ENCODE measurements at regions not wholly inside any gene's neighbourhood (a gene's known extent, or its start where the extent isn't known, plus 50 kb on each side); places are given as distances from the start of the nearest gene placed in this dataset.
A peak's percentile ranks its signal among the peaks of the same experiment; 100 is the strongest.

DNA sequence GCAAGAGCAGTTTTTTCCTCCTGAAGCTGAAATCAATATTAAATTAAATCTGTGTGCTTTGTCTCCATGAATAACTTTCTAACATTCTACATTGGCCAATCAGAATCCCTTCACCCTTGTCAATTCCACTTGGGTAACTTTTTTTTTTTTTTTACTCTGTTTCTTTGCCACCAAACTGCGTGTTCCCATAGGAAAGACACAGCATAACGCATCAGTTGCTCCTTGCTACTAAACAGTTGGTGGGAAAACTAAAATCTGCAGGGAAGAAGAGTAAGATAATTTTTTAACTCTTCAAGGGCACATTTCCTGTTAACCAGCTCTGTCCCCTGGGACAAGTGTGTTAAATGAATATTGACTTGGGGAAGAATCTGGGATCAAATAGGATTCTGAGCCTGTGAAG is 113.3 kb upstream of the SERP2 start:
- DNase-seq, result no peak

DNA sequence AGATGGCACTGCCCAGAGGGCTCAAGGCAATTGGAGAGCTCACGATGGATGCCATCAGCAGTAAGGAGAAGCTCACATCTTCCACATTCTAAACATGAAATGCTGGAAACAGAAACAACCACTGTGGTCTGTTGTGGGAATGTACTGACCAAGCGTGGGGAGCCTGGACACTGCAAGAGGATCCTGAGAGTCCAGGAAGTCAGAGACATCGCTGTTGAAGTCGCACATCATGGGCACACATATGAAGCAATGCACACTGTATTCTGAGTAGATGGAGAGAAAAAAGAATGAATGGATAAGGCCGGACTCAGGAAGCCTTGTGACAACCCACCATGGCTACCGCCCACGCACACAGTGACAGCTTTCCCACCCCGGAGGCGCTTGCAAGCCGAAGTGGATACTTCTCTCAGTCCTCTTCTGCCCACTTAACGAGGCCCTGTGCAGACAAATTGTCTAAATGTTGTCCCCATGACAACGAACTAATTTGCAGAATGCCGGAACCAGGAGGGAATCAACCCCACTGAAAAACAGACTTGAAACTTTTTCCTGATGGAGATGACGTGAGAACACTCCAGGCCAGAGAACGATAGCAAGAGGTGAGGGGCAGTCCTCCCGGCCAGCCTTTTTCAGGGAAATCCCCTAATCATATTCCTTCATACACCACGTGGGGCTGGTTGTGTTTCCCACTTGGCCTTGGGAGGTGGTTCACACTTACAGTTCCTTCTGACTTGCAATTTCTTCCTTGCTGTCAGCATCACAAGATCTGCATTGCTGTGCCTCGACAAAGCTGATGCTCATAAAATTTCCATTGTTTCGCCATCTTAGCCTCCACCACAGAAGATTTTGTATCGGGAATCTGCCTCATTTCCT is 109.6 kb upstream of the SERP2 start:
- peak; percentile 91 to 99 for DNase-seq

DNA sequence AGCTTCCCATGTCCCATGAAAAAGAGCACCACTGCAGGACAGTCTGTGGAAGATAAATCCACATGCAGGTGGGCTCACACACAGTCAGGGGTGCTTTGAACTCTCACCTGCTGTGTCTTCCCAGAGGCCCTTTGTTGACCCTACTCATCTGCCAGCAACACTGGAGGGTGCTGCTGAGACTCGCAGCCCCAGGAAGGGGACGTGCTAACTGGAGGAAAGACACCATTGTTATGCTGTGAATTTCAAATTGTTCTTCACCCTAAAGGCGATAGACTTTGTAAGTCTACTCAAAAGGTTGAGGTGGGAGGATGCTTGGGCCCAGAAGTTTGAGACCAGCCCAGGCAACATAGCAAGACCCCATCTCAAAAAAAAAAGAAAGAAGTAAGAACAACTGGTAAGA is 107.3 kb upstream of the SERP2 start:
- no peak for DNase-seq

DNA sequence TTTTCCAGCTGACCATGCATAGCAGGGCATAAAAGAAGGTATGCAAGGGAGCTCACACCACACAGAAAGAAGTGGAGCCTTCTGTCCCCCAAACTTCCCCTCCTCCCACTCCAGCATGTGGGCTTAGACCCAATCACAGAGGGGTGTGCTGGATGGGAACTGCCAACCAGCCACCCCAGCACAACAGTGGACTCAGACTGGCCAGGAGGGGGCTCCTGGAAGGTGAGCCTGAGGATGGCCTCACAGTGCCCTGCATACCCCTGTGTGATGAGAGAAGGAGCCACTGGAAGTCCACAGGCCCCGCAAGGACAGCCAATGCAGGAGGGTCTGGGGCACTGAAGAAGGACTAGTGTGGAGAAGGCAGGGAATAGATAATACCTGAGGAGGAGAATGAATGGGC is 106.9 kb upstream of the SERP2 start:
- DNase-seq, result peak in 1 of 2 donors; percentile 33

DNA sequence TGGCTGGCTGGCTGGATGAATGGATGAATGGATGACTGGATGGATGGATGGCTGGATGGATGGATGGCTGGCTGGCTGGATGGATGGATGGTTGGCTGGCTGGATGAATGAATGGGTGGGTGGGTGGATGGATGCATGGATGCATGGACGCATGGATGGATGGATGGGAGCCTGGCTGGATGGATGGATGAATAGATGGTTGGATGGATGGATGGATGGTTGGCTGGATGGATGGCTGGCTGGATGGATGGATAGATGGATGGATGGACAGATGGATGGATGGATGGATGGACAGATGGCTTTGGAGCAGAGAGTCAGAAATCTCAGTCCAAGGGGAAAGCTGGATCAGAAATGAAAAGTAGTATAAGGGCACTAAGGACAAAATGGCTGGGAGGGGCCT is 106.4 kb upstream of the SERP2 start:
- DNase-seq, result no peak

DNA sequence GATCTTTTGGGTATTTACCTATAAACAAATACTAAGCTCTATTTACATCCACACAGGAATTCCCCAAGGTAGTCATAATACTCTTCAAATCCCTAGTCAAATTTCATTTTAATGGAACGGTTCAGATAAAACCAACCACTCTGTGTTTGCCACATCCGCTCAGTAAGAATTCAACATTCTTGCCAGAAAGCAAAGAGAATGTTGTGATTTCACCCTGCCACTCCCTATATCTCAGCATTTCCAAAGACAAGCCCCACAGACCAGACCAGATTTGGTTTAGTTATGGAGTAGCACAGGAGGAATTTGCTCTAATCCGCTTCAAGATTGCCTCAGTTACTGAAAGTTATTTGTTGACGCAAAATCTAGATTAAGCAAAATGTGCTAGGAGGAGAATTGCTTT is 105.6 kb upstream of the SERP2 start:
- no peak for DNase-seq

DNA sequence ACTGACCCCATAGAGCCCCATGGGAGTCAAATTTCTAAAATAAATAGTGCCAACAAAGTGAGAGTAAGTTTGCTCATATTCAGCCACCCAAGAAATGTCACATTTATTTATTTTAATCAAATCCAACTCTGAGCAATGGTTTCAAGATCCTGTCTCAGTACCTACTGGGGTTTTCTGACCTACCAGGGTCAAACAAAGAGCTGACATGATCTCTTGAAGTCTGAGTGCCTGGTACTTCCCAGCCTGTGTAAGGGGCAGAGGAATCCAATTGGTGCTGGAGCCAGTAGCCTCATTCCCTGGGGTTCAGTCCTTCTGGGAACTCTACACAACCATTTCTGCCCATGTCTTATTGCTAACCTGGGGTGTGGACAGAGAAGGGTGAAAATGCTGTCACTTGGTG is 104.6 kb upstream of the SERP2 start:
- DNase-seq, result peak in 1 of 2 donors; percentile 31

DNA sequence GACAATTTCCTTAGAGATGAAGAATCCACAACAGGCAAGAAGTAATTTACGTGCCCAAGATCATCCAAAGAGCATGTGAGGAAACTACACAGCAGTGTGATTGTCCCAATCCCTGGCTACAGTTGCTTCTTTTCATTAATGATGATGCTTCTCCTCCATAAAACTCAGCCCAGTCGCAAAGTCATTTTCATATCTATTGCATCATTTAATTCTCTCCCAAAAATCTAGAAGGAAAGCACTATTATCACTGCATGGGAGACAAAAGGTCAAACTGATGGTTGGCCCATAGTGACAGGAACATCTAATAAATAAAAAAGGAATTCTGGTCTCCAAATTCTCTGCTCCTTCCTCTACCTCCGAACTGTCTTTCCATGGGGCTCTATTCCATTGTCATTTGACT is 103.5 kb upstream of the SERP2 start:
- no peak for DNase-seq

DNA sequence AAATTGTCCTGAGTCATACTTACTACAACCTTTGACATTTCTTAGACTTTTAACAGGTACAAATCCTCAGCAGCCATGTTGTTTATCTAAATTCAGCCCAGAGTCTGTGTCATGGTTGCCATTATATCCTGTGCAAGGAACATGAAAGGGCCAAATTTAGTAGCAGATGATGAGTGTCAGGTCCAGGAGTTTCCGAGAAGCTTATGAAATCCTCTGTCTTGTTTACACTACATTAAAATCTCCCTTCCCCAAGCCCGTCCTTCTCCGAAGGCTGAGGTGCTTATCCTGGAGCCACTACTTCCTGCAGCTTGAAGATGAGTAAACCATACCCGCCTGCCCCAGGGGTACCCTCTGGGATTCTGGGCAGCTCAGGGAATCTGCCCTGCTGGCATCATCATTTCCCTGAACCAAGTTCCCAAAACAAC is 102.6 kb upstream of the SERP2 start:
- peak; percentile 44 to 74 for DNase-seq

DNA sequence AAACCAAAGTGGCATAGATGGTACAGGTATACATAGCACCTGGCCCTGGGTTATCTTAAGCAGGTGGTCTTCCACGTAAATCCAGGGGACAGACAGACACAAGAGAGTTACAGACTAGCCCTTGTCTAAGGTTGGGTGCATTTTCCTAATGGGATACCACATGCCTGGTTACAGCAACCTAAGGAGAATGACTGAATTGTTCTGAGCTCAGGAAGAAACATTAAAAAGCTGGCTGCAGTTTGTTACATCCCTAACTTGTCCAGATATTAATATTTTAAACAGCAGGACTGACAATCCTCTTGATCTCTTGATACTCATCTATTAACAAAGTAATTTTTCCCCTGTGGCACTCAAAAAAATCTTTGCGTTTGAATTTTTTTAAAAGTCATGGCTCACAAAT is 102.2 kb upstream of the SERP2 start:
- DNase-seq, result no peak

DNA sequence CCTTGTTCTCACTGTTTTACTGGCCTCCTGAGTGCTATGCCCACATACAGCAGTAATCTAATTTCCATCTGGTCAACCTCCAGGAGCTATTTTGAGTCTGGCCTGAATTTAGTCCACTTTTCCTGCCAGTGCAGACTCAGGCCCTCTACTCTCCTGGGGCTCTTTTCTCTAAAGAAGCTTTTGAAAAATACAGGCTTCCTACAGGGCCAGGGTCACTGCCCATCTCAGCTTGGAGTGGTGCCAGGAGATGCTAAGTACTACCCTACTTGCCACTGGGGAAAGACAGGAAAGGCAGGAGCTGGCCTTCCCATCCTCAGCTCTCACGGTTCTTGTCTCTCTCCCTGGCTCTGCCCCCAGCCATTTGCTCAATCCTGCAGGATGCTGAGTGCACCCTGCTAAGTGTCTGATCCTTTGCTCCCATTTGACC is 101.7 kb upstream of the SERP2 start:
- no peak for DNase-seq

DNA sequence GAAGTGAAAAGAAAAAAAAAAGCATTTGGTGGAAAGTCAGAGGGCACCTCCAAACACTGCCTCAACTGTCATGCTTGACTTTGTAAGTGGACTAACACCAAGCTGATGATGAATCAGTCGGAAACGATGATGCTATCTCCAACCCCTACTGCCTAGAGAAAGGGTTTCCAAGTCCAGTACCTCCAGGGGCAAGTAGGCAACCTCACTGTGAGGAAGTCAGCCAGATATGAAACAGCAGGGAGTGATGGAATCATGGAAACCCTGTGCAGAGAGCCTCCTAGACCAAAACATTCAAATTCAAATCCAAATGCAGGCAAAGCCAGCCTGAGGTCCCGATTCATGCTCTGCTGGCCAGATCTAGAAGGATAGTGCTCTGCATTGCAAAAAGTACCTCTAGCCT is 100.9 kb upstream of the SERP2 start:
- peak in 1 of 2 donors; percentile 49 for DNase-seq

DNA sequence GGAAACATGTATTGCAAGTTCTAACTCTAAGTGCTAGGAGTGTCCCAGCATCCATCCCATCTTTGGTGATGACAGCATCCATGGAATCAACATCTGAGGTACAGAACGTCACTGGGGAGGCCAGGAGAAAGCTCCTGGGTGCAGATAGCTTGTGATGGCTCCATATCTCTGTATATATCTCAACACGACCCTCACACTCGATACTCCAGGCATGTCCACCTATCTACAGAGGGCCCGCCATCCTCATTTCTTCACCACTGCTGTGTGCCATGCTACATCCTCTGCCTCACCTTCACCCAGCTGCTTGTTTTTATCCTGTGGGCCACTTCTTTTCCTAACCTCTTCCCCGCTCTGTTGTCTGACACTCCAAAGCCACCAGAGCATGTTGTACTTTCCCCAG is 100.4 kb upstream of the SERP2 start:
- no peak for DNase-seq

DNA sequence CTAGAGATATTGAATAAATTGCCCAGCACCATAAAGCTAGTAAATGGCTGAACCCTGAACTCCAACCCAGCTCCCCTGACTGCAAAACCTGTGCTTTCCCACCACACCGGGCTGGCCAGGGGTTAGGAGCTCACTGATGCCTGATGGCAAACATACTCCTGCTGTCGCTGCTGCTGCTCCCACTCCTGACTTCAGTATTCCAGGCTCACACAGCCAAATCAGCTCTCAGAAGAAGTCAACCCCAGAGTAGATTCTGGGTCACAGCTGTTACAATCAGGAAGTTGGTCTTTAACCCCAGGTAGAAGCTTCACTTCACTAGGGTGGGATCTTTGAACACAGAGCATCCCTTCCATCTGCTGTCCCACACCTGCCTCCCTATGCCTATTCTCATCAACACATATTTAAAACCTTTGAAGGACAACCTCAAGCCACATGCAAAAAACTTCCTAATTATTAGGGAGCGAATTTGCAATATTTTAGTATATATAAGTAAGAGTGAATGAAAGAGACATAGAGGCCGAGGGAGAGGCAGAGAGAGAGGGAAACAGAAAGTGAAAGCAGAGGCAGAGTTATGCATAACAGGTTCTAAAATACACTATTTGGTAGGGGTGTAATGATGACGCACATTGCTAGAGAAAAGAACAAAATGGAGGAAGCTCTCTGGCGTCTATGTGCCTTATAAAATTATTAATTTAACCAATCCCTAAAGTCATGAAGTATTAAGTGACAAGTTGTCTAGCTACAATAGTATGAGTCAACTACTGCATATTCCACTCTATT is 99.4 kb upstream of the SERP2 start:
- peak; percentile 72 to 74 for DNase-seq

DNA sequence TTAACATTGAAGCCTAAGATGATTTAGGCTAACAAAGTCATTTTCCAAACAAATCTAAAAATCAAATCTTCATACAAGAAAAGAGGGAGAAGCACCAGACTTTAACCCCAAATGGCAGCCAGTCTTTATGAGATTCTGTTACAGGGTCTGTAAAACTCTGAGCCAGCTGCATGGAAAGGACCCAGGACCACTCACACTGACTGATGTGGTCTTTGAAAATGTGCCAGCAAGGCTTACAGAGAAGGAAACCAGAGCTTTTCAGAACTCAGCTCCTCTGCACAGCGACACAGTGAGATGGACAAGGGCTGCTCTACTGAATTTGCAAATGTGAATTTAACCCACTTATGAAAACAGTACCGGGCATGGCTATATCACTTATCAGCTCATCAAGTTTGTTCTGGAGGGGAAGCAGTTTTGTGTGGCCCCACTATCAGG is 98.8 kb upstream of the SERP2 start:
- no peak for DNase-seq

DNA sequence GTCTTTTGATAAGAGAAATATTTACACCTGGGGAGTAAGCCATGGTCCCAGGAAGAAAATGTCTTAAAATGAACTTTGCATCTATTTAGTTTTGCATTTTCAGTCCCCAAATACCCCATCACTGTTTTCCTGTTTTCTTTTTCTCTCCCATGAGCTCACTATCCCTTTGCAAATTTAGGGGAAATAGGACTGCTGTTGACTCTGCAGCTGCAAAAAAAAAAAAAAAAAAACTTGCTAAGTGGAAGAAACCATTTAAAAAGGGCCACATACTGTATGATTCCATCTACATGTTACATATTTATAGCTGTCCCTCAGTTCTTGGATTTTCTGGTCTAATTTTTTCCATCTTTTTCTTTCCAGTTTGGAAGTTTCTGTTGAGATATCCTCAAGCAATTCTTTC is 98.2 kb upstream of the SERP2 start:
- DNase-seq, result no peak

DNA sequence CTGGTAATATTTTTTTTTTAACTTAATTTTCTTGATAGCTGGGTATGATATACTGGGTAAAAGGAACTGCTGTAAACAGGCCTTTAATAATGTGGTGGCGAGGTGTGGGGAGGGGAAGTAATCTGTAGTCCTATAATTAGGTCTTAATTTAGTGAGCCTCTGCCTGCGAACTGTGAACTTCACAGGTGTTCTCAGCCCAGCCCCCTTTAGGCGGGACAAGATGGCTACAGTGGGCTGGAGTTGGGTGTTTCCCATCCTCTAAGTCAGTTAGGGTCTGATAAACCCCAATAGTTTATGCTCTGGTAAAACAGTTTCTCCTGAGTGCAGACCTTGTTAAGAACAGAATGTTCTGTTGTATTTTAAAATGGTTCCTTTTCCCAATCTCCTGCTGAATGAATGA is 97.6 kb upstream of the SERP2 start:
- no peak for DNase-seq

DNA sequence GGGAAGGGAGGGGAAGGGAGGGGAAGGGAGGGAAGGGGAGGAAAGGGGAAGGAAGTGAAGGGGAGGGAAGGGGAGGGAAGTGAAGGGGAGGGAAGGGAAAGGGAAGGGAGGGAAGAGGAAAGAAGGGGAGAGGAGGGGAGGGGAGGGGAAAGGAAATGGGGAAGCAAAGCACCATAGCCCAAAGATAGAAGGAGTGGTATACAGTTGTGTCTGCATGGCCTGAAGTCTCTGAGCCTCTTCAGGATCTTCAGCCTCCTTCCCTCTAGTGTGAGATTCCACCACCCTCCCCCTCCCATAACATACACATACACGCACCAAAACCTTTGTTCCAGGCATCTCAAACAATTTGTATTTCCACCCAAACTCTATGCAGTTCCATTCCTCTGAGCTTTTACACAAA is 96.2 kb upstream of the SERP2 start:
- no peak for DNase-seq

DNA sequence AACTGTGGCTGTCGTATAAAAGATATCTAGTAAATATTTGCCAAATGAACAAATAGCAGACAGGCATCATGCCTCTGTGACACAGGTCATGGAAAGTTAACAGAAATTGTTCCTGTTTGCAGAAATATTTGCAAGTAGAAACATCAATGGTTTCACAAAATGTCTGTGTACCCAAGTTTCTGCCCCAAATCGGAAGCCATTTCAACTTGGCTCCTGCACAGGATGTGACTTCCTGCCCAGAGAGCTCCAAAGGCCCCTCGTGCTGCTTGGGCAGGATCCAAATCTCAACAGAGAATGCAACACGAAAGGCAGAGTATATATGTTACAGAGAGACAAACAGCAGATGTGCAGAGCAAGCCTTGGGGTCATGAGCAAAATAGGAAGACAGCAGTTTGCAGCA is 95.5 kb upstream of the SERP2 start:
- no peak for DNase-seq

DNA sequence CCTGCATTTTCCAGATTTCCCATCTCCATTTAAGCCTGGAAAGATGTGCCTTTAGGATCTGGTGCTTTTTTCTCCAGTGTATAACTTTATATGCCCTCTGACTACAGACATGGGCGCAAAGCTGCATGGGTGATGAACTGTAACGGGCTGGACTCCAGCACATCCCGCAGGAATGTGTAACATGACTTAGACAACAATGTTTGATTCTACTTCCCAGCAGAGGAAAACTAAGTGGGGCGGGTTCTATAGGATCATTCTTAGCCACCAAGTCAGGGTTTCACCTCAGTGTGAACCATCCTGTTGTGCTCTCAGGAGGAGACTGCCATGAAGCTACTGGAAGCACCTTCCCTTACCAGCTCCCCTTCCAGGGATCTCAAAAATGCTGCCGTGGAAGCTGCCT is 93.2 kb upstream of the SERP2 start:
- no peak for DNase-seq

DNA sequence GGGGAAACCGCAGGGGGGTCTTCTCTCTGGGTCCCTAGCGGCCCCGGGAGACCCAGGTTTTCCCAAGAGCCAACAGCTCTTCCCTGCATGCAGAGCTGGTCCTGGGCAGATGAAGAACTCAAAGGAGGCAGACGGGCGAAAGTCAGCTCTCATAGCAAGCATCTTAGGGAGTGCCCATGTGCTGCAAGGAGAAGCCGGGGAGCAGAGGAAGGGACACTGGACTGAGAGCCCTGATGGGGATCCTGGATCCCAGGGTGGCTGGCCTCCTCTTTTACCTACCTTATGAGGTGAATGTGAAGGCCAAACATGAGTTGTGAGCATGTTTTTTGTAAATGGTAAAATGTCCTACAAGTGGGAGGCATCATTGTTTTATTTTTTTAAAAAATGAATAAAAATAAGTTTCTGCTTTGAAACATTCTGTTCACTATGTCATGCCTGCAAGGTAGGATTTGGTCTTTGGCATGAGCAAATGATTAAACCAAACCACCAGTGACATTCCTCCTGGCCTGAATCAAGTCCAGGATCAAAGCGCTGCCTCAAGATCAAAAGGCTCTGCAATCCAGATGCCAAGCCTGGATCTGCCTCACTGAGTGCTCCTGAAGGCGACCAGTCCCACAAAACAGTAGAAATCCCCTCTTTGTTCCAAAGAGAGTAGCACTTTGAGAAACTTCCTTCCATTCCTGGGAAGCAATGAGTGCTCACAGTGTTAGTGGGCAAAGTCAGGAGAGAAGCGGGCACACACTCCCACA is 92.2 kb upstream of the SERP2 start:
- DNase-seq, result no peak

DNA sequence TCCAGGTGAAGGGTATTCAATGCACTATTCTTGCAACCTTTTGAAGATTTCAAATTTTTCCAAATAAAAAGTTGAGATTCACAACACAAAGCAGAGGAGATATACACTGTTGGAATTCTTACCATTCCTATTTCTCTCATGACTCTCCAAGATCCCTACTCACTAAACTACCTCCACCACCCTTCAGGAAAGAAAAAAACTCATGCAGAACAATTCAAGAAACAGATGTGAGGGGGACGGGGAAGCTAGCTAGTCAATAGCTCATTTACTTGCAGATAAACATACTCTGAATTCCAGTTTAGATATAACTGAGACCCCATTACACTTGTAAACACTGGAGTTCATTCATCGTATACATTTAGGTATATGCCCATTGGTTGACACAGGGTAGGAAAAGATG is 90.0 kb upstream of the SERP2 start:
- DNase-seq, result no peak

DNA sequence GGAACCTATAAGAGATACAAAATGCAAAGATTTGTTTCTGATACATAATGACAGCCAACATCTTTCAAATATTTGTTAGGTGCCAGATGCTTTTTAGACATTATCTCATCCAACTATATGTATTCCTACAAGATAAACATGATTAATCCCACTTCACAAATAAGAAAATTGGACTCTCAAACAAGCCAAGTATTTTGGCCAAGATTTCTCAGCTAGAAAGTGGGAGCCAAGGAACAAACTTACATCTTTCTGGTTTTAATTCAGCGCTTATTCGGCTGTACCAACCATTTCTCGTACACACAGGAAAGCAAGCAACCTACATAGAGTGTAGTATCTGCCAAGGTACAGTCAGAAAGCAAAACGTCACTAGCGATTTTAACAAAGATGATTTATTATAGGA is 85.7 kb upstream of the SERP2 start:
- no peak for DNase-seq

DNA sequence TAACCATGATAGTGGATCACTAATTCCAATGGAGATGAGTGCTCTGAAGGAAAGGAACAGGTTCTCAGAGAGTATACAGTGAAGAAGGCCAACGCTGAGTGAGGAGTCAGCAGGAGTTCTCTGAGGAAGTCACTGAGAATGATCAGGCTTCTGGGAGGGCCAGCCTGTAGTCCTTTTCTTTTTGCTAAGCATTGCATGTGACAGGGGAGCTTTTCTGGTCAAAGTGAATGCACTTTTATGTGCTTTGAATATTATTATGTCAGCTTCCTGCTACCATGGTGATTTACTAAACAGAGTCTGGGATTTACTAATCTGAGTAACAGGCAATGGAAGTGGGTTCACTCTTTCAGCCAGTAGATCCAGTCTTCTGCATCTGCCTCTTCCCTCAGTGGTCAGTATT is 81.1 kb upstream of the SERP2 start:
- peak in 1 of 2 donors; percentile 53 for DNase-seq

All from inflammatory macrophage treated with lipopolysaccharide for 1 hour (primary cell).